ENCODE measurements at regions not wholly inside any gene's neighbourhood (a gene's known extent, or its start where the extent isn't known, plus 50 kb on each side); places are given as distances from the start of the nearest gene placed in this dataset.
"Not testable (repeated sequence)": the region's sequence is repeated elsewhere in the genome, so short reads cannot be mapped to it uniquely, and the experiment has no call there.

GRCh38 chr9:22217254-22217653 is 208.1 kb upstream of the CDKN2B start:
- ChIA-PET SMC1A (ENCODE audit: uncharacterized antibody, unreplicated experiment) (no interaction called here), CTCF (interaction anchor here (0.9 to 1.3 kb wide), 2 partner anchors 13 to 253 kb away, joined by 3 to 5 read pairs; no protein-coding TSS in a partner anchor), RAD21 (ENCODE audit: unreplicated experiment) (no interaction called here), POLR2A (no interaction called here)
- in situ Hi-C loops (cut with MboI) = no loop called here
- H3K4me1 ChIP-seq (ENCODE audit: control insufficient read depth, insufficient read depth, low read length) = no peaks in the 10 kb centered on the region
- TF ChIP-seq HDAC2 (IDR thresholded peaks at IDR 0.05) (no peak), YBX1 (IDR thresholded peaks at IDR 0.05) (no peak), SIN3A (IDR thresholded peaks at IDR 0.05; ENCODE audit: low read depth, low read length) (no peak), ZZZ3 (IDR thresholded peaks at IDR 0.05; ENCODE audit: control insufficient read depth, insufficient read length, low read depth) (no peak), BCL11A (IDR thresholded peaks at IDR 0.05; ENCODE audit: low read depth, low read length) (no peak), EZH2 (IDR thresholded peaks at IDR 0.05; ENCODE audit: borderline replicate concordance, control insufficient read depth, low read depth, low read length) (no peak), BMI1 (IDR thresholded peaks at IDR 0.05; ENCODE audit: borderline replicate concordance) (no peak), RFX5 (IDR thresholded peaks at IDR 0.05; ENCODE audit: low read depth, low read length) (no peak), LARP7 (IDR thresholded peaks at IDR 0.05) (no peak), HCFC1 (IDR thresholded peaks at IDR 0.05; ENCODE audit: low read length) (no peak), SUZ12 (IDR thresholded peaks at IDR 0.05; ENCODE audit: unreplicated experiment) (no peak), RCOR1 (conservative IDR thresholded peaks at IDR 0.05; ENCODE audit: low read depth, low read length) (no peak), RAD21 (IDR thresholded peaks at IDR 0.05; ENCODE audit: insufficient read depth, low read depth, low read length) (no peak)
- TF ChIP-seq, protein P1, sequence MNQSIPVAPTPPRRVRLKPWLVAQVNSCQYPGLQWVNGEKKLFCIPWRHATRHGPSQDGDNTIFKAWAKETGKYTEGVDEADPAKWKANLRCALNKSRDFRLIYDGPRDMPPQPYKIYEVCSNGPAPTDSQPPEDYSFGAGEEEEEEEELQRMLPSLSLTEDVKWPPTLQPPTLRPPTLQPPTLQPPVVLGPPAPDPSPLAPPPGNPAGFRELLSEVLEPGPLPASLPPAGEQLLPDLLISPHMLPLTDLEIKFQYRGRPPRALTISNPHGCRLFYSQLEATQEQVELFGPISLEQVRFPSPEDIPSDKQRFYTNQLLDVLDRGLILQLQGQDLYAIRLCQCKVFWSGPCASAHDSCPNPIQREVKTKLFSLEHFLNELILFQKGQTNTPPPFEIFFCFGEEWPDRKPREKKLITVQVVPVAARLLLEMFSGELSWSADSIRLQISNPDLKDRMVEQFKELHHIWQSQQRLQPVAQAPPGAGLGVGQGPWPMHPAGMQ (IDR thresholded peaks at IDR 0.05; ENCODE audit: borderline replicate concordance) = no peak
- TF ChIP-seq, protein P2, sequence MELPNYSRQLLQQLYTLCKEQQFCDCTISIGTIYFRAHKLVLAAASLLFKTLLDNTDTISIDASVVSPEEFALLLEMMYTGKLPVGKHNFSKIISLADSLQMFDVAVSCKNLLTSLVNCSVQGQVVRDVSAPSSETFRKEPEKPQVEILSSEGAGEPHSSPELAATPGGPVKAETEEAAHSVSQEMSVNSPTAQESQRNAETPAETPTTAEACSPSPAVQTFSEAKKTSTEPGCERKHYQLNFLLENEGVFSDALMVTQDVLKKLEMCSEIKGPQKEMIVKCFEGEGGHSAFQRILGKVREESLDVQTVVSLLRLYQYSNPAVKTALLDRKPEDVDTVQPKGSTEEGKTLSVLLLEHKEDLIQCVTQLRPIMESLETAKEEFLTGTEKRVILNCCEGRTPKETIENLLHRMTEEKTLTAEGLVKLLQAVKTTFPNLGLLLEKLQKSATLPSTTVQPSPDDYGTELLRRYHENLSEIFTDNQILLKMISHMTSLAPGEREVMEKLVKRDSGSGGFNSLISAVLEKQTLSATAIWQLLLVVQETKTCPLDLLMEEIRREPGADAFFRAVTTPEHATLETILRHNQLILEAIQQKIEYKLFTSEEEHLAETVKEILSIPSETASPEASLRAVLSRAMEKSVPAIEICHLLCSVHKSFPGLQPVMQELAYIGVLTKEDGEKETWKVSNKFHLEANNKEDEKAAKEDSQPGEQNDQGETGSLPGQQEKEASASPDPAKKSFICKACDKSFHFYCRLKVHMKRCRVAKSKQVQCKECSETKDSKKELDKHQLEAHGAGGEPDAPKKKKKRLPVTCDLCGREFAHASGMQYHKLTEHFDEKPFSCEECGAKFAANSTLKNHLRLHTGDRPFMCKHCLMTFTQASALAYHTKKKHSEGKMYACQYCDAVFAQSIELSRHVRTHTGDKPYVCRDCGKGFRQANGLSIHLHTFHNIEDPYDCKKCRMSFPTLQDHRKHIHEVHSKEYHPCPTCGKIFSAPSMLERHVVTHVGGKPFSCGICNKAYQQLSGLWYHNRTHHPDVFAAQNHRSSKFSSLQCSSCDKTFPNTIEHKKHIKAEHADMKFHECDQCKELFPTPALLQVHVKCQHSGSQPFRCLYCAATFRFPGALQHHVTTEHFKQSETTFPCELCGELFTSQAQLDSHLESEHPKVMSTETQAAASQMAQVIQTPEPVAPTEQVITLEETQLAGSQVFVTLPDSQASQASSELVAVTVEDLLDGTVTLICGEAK (IDR thresholded peaks at IDR 0.05; ENCODE audit: borderline replicate concordance) = no peak
- no TSS peak for BruUV-seq (replicated peaks)
- H3K36me3 ChIP-seq (ENCODE audit: control insufficient read depth in 2 of 2, insufficient read depth in 2 of 2, low read length in 1 of 2) = no peaks in the 10 kb centered on the region
- H3K4me2 ChIP-seq (ENCODE audit: control insufficient read depth, insufficient read depth) = no peak overlapping the region
- no peaks in the 10 kb centered on the region for H4K20me1 ChIP-seq (ENCODE audit: control insufficient read depth, insufficient read depth)
- DNase-seq (ENCODE audit: low read depth, low spot score) = no peak
- no peaks in the 10 kb centered on the region for H3K79me2 ChIP-seq (ENCODE audit: control insufficient read depth, insufficient read depth, low read length)
- intact Hi-C loops (cut with micrococcal nuclease; ENCODE audit: unreplicated experiment) = no loop called here
- H3K4me3 ChIP-seq = no peak overlapping the region
- no peak overlapping the region for H2AFZ ChIP-seq (ENCODE audit: control insufficient read depth, low read depth, low read length)
- H3K27ac ChIP-seq (ENCODE audit: control insufficient read depth, insufficient read depth) = no peak overlapping the region
- no peak for ATAC-seq
- FAIRE-seq = no peak
- no peaks in the 10 kb centered on the region for H3K9me3 ChIP-seq (replicated peaks; ENCODE audit: control insufficient read depth, insufficient read depth, low read length)
- 64% methylated on average over 2 of the region's 2 CpGs for WGBS (ENCODE audit: insufficient coverage, insufficient replicate concordance, low lambda C conversion rate, missing lambda C conversion rate)
- H3K9ac ChIP-seq (ENCODE audit: control insufficient read depth, insufficient read depth, low read length) = no peak overlapping the region
- H3K27me3 ChIP-seq (replicated peaks in 1 of 2; ENCODE audit: control insufficient read depth in 2 of 2, insufficient read depth in 2 of 2, low read length in 1 of 2) = no peaks in the 10 kb centered on the region

DNA sequence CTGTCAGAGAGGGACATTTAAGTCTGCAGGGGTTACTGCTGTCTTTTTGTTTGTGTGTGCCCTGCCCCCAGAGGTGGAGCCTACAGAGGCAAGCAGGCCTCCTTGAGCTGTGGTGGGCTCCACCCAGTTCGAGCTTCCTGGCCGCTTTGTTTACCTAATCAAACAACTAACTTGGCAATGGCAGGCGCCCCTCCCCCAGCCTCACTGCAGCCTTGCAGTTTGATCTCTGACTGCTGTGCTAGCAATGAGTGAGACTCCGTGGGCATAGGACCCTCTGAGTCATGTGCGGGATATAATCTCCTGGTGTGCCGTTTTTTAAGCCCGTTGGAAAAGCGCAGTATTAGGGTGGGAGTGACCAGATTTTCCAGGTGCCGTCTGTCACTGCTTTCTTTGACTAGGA is 216.8 kb upstream of the CDKN2B start:
- H3K4me3 ChIP-seq; in situ Hi-C loops (cut with MboI); POLR2A ChIA-PET; CTCF ChIA-PET; FAIRE-seq; intact Hi-C loops (cut with micrococcal nuclease; ENCODE audit: unreplicated experiment); ATAC-seq; H2AFZ ChIP-seq (ENCODE audit: control insufficient read depth, low read depth, low read length); DNase-seq (ENCODE audit: low read depth, low spot score); H3K4me2 ChIP-seq (ENCODE audit: control insufficient read depth, insufficient read depth); H3K79me2 ChIP-seq (ENCODE audit: control insufficient read depth, insufficient read depth, low read length); H3K36me3 ChIP-seq (ENCODE audit: control insufficient read depth in 2 of 2, insufficient read depth in 2 of 2, low read length in 1 of 2); H3K27me3 ChIP-seq (replicated peaks in 1 of 2; ENCODE audit: control insufficient read depth in 2 of 2, insufficient read depth in 2 of 2, low read length in 1 of 2); H3K9me3 ChIP-seq (replicated peaks; ENCODE audit: control insufficient read depth, insufficient read depth, low read length); H3K9ac ChIP-seq (ENCODE audit: control insufficient read depth, insufficient read depth, low read length); H3K4me1 ChIP-seq (ENCODE audit: control insufficient read depth, insufficient read depth, low read length); H3K27ac ChIP-seq (ENCODE audit: control insufficient read depth, insufficient read depth); RAD21 ChIA-PET (ENCODE audit: unreplicated experiment); BruUV-seq (replicated peaks); H4K20me1 ChIP-seq (ENCODE audit: control insufficient read depth, insufficient read depth): not testable (repeated sequence)
- SMC1A ChIA-PET (ENCODE audit: uncharacterized antibody, unreplicated experiment) = interaction anchor here (1.0 kb wide), 1 partner anchor 162 kb away, joined by 3 read pairs; no protein-coding TSS in a partner anchor
- WGBS (ENCODE audit: insufficient coverage, insufficient replicate concordance, low lambda C conversion rate, missing lambda C conversion rate) = 63% methylated on average over 9 of the region's 9 CpGs
